SK-N-DZ (cell line): ENCODE measurements at regions not wholly inside any gene's neighbourhood (a gene's known extent, or its start where the extent isn't known, plus 50 kb on each side); places are given as distances from the start of the nearest gene placed in this dataset.
"Not testable (repeated sequence)": the region's sequence is repeated elsewhere in the genome, so short reads cannot be mapped to it uniquely, and the experiment has no call there.

Experiments used
- DNase-seq: peaks from one replicate; pipeline ENCODE4 v3.0.0-alpha.2; 2015; ENCODE audit warnings: low spot score
- small RNA-seq, 2 experiments: library from RNA; depleted of rRNA; stranded (forward); fragments of <200 nt; gene quantifications; one replicate each; pipeline ENCODE3, GENCODE V24; 2014

DNA sequence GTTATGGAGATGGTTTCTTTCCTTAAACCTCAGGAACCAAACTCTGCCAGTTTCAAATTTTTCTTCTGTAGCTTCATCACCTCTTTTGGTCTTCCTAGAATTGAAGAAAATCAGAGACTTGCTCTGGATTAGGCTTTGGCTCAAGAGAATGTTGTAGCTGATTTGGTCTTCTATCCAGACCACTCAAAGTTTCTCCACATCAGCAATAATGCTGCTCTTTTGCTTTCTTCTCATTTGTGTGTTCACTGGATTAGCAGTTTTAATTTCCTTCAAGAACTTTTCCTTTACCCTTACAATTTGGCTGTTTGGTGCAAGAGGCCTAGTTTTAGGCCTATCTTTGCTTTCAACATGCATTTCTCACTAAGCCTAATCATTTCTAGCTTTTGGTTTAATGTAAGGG is 78.1 kb upstream of the PLCB4 start:
- DNase-seq, result no peak

DNA sequence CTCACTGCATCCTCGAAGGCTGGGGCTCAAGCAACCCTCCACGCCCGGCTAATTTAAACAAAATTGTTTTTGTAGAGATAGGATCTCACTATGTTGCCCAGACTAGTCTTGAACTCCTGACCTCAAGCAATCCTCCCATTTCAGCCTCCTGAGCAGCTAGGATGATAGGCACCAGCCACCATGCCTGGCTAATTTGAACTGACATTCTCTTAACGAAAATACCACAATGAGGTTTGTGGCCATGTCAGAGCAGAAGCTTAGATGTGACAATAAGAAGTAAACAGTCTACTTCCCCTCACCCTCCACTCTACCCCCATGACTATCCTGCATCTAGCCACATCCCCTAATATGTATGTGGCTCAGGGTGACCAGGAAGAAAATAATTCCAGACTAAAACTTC is 74.8 kb upstream of the PLCB4 start:
- peak; percentile 54 for DNase-seq

DNA sequence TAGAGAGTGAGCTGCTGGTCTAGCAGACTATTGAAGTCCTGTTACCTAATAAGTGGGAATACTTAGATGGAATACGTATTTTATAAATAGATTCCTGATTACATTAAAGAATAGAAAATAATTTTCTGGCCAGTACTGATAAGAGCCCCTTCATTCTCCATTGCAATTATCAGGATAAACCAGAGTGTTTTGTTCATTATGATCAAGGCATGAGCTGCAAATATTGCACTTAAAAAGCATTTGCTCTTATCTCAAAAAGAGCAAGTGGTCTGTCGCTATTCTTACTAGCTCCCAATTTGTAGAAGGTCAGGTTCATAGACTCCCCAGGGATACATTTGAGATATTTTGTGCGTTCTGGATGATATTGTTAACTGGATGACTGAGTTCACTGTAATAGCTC is 73.1 kb upstream of the PLCB4 start:
- DNase-seq, result no peak

DNA sequence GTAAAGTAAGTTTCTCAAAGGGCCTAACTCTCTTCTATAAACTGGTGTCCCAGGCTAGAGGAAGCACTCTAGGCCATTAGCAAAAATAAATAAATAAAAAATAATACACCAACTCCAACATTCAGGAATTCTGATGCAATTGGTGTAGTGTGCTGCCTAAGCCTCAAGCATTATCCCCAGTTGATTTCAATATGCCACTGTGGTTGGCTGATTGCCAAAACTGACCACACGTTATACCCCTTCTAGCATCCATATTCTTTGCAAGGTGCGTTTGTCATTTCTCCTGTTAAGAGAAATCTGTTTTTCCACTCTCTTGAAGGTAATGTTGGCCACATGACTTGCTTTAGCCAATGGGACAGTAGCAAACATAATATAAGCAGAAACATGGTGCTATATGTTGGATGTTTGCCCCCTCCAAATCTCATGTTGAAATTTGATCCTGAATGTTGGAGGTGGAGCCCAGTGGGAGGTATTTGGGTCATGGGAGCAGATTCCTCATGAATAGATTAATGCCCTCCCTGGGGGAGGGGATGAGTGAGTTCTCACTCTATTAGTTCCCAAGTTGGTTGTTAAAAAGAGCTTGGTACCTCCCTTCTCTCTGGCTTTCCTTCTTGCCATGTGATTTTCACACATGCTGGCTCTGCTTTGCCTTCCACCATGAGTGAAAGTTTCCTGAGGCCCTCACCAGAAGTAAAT is 71.9 kb upstream of the PLCB4 start:
- no peak for DNase-seq

DNA sequence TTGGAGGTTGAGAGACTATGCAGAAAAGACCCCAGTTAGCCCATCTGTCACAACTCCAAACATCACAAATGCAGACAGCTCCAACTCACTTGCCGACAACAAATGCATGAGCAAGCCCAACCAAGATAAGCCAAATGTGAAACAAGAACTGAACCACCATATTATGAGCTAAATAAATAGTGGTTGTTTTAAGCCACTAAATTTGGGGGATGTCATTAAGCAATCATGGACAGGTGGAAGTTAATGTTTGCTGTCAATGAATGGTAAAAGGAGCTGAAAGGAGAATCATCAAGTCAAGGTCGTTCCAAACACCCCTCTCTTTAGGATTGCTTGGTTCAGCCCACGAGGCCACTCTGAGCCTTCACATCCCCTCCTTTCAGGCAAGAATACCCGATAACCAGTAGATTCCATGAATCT is 71.2 kb upstream of the PLCB4 start:
- peak; percentile 60 for DNase-seq

DNA sequence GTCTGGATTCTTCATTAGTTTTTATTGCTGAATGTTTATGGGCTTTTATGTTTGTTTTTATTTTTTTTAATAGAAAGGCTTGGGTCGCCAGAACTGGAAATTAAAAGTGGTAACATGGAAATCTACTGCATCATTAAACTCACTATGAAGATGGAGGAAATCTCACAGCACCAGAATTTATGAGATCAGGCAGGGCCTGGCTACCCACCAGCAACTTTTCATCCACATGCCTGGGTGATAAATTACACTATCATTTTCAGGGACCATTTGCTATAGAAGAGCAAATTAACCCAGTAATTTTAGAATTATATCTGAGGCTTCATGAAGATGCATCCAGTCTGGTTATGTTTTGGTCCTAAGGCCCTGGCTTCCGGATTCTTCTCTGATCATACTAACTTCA is 57.8 kb upstream of the PLCB4 start:
- no peak for DNase-seq

DNA sequence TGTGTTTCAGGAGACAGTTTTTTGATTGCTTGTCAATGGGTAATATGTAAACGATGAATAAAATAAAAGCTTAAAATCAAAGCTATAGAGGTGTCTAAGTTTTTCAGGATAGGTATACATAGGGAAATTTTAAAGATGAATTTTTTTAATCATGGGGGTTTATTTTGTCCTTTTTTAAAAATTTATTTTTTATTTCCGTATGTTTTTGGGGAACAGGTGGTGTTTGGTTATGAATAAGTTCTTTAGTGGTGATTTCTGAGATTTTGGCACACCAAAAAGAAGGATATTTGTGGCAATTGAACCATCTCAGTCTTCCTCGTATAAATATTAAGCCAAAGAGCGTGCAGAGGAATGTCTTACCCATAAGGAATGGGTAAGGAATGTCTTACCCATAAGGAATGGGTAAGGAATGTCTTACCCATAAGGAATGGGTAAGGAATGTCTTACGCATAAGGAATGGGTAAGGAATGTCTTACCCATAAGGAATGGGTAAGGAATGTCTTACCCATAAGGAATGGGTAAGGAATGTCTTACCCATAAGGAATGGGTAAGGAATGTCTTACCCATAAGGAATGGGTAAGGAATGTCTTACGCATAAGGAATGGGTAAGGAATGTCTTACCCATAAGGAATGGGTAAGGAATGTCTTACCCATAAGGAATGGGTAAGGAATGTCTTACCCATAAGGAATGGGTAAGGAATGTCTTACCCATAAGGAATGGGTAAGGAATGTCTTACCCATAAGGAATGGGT is 53.5 kb upstream of the PLCB4 start:
- not testable (repeated sequence) for DNase-seq

DNA sequence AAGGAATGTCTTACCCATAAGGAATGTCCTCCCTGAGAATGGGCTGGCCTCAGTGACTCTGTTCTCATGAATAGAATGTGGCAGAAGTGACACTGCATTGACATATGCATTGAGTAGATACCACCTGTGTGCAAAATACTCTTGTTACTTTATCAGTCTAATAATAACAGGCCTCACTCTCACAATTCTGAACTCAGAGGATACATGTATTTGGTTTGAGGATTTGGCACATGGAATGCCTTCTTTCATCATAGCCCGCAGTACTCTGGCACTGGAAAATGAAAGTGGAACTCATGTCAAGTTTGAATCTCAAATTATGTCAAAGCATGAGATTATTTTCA is 52.9 kb upstream of the PLCB4 start:
- no peak for DNase-seq

DNA sequence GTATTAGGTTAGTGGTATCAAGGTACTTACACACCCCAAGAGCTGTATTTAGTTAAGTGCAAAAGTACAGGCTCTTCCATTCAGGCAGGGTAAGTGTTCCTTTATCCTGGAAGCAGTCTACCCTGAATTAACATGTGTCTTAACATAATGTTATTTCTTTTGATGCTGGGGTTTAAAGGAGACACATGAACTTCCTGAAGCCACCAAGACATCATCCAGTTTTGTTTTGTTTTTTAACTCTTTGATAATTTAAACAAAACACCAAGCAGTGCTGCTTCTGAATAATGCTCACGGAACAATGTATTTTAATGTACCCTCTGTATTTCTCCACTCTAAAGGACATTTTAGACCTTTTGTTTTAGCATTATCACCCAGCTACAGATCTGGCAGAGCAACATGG is 50.5 kb upstream of the PLCB4 start:
- DNase-seq, result no peak

Small RNA genes in the stretch of these regions (small RNA-seq; reads per million reads assigned to genes)
- 0 reads per million in 2 experiments for gene RF00017
